Adrenal gland (tissue), 9 donors: ENCODE measurements at regions not wholly inside any gene's neighbourhood (a gene's known extent, or its start where the extent isn't known, plus 50 kb on each side); places are given as distances from the start of the nearest gene placed in this dataset.

Experiments
- DNase-seq, 7 donors: peaks; one replicate each; pipeline ENCODE4 v3.0.0-alpha.2; 2019 to 2020
- H3K27ac ChIP-seq, 5 donors: fragments of 200-600 bp; sonication (generic) in 4 of 5; 1 replicate in 3 of 5; 2 replicates in 2 of 5; pipeline versions ENCODE4 v1.5.1 to v1.8.0; 2016 to 2020; ENCODE audit warnings: mild to moderate bottlenecking in 1 of 5
- H3K27me3 ChIP-seq: fragments of 200-600 bp; 2 replicates; pipeline ENCODE4 v1.8.0; 2021
- H3K36me3 ChIP-seq, 2 donors: fragments of 200-600 bp; replicated peaks in 1 of 2; 1 replicate in 1 of 2; 2 replicates in 1 of 2; pipeline versions ENCODE4 v1.5.1 to v1.8.0; 2018 to 2022
- H3K4me1 ChIP-seq, 2 donors: fragments of 200-600 bp; replicated peaks in 1 of 2; 1 replicate in 1 of 2; 2 replicates in 1 of 2; pipeline versions ENCODE4 v1.5.1 to v1.8.0; 2018 to 2021
- H3K4me3 ChIP-seq, 4 donors: fragments of 200-600 bp; sonication (generic) in 3 of 4; one replicate each; pipeline ENCODE4 v1.5.1; 2016 to 2018
- H3K9me3 ChIP-seq, 3 donors: fragments of 200-600 bp; sonication (generic) in 1 of 3; replicated peaks in 1 of 3; 1 replicate in 2 of 3; 2 replicates in 1 of 3; pipeline versions ENCODE4 v1.5.1 to v1.8.0; 2016 to 2021
- POLR2A ChIP-seq, 2 donors: fragments of 450-650 bp; IDR thresholded peaks; one replicate each; pipeline ENCODE4 v1.6.1; 2017; ENCODE audit warnings: antibody characterized with exemption in 2 of 2, mild to moderate bottlenecking in 2 of 2, moderate library complexity in 1 of 2
- WGBS, 4 donors: extraction: QIAGEN DNeasy Blood & Tissue Kit in 2 of 4; methylation state at CpG; one replicate each; pipeline versions ENCODE4 v1.1.5 to v1.1.7; 2013 to 2017; 5-methylcytosine and 5-hydroxymethylcytosine counted together
- intact Hi-C, 2 donors: fragments of 100-400 bp; cut with DNase I; formaldehyde crosslinking; loops; one replicate each; pipeline versions ENCODE4 v1.14.1 to v1.15.0; 2022 to 2023
- TF ChIP-seq, protein P1 (sequence below), 6 experiments: fragments of 450-650 bp in 4 of 6; fragments of 200-600 bp in 2 of 6; sonication (generic) in 1 of 6; IDR thresholded peaks; 1 replicate in 5 of 6; 2 replicates in 1 of 6; pipeline versions ENCODE4 v1.5.1 to v1.8.0; 2016 to 2021; ENCODE audit warnings: antibody characterized with exemption in 6 of 6, mild to moderate bottlenecking in 2 of 6, moderate library complexity in 1 of 6
- donor health status: healthy with polysubstance abuse.
- donor health status: Bipolar disorder and iron deficiency.
- donor health status: DM: yes; HTN: yes; CAD: no.
- donor health status: DM: no; HTN: no; CAD: no.
- donor health status: DM: no; HTN: no; CAD: no.

- intact Hi-C loops = no loop called here
- no peaks in the 10 kb centered on the region for H3K9me3 ChIP-seq
- H3K36me3 ChIP-seq = no peaks in the 10 kb centered on the region
- H3K4me1 ChIP-seq = no peaks in the 10 kb centered on the region
- 70 to 80% (median 73%) methylated on average over 8 of the region's 8 CpGs for WGBS, 4 donors
- no peak overlapping the region for H3K4me3 ChIP-seq
- no peak for TF ChIP-seq POLR2A (IDR thresholded peaks at IDR 0.05)
- TF ChIP-seq, protein P1, sequence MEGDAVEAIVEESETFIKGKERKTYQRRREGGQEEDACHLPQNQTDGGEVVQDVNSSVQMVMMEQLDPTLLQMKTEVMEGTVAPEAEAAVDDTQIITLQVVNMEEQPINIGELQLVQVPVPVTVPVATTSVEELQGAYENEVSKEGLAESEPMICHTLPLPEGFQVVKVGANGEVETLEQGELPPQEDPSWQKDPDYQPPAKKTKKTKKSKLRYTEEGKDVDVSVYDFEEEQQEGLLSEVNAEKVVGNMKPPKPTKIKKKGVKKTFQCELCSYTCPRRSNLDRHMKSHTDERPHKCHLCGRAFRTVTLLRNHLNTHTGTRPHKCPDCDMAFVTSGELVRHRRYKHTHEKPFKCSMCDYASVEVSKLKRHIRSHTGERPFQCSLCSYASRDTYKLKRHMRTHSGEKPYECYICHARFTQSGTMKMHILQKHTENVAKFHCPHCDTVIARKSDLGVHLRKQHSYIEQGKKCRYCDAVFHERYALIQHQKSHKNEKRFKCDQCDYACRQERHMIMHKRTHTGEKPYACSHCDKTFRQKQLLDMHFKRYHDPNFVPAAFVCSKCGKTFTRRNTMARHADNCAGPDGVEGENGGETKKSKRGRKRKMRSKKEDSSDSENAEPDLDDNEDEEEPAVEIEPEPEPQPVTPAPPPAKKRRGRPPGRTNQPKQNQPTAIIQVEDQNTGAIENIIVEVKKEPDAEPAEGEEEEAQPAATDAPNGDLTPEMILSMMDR (IDR thresholded peaks at IDR 0.05) = no peak
- H3K27me3 ChIP-seq = no peaks in the 10 kb centered on the region
- DNase-seq = no peak
- no peak overlapping the region for H3K27ac ChIP-seq
Measured at GRCh38 chr17:74051348-74051747, 152.1 kb upstream of the RPL38 start.

DNA sequence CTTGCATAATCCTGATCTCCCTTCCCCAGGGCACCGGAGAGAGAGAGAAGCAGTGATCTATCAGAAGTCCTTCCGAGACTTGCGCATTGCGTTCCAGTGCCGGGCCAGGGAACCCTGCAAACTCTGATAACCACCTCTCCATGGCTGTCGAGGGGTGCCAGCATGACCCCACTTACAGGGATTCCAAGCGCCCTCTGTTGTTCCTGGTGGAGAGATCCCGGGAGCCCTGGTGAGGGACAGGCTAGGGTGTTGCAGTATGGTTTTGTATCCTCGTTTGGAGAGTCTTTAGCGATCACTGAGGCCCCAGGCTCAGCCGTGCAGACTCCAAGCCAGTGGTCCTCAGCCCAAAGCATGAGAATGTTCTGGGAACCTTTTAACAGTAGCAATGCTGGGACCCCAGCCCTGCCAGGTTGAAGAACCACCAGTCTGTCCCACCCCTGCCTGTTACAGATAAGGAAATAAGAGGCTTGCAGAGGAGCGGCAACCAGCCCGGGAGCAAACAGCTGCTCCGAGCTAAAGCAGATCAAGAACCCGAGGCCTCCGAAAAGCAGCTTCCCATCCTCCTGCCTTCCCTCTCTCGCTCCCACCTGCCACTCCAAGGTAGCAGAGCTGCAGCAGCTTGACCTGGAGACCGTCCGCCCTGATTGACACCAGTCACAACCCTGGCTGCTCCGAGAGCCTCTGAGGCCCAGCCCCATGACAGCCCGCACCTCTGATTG is 150.3 kb upstream of the RPL38 start:
- no peaks in the 10 kb centered on the region for H3K9me3 ChIP-seq
- intact Hi-C loops = no loop called here
- H3K4me1 ChIP-seq = no peaks in the 10 kb centered on the region
- H3K27ac ChIP-seq = no peak overlapping the region
- H3K36me3 ChIP-seq = no peaks in the 10 kb centered on the region
- no peak for DNase-seq
- TF ChIP-seq POLR2A (IDR thresholded peaks at IDR 0.05) = no peak
- TF ChIP-seq, protein P1 (IDR thresholded peaks at IDR 0.05) = no peak
- H3K4me3 ChIP-seq = no peak overlapping the region
- 62 to 83% (median 65%) methylated on average over 15 to 21 of the region's 21 CpGs for WGBS, 4 donors
- no peaks in the 10 kb centered on the region for H3K27me3 ChIP-seq

- no peaks in the 10 kb centered on the region for H3K4me1 ChIP-seq
- no peaks in the 10 kb centered on the region for H3K36me3 ChIP-seq
- WGBS, 4 donors = 49 to 68% (median 64%) methylated on average over 6 to 8 of the region's 8 CpGs
- no peak for TF ChIP-seq POLR2A (IDR thresholded peaks at IDR 0.05)
- TF ChIP-seq, protein P1 (IDR thresholded peaks at IDR 0.05) = no peak
- no peaks in the 10 kb centered on the region for H3K9me3 ChIP-seq
- no peaks in the 10 kb centered on the region for H3K27me3 ChIP-seq
- no peak overlapping the region for H3K27ac ChIP-seq
- H3K4me3 ChIP-seq = no peak overlapping the region
- DNase-seq = no peak
- intact Hi-C loops = no loop called here
Measured at GRCh38 chr17:74053712-74054078, 149.8 kb upstream of the RPL38 start.

DNA sequence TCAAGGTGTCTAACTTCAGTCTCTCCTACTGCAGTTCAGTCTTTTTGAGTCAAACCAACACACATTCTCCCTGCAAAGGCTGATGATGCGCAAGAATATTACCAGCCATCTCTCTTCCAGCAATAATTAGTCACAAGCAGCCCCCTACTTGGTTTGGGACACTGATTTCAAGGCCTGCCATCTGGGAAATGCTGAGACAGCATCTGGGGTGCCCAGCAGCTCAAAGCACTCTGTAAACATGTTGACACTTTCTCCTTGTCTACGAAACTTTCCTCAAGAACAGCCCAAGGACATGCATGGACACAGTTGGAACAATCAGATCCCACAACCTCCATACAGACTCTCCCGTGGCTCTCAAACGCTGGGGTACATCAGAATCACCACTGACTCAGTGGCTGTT is 149.2 kb upstream of the RPL38 start:
- no peak for TF ChIP-seq POLR2A (IDR thresholded peaks at IDR 0.05)
- TF ChIP-seq, protein P1 (IDR thresholded peaks at IDR 0.05) = no peak
- no peaks in the 10 kb centered on the region for H3K4me1 ChIP-seq
- H3K27me3 ChIP-seq = no peaks in the 10 kb centered on the region
- WGBS, 4 donors = 51 to 100% (median 59%) methylated on average over 1 to 4 of the region's 4 CpGs
- no peak overlapping the region for H3K27ac ChIP-seq
- intact Hi-C loops = no loop called here
- no peaks in the 10 kb centered on the region for H3K36me3 ChIP-seq
- no peak overlapping the region for H3K4me3 ChIP-seq
- no peak for DNase-seq
- H3K9me3 ChIP-seq = no peaks in the 10 kb centered on the region
